ENCODE measurements at regions not wholly inside any gene's neighbourhood (a gene's known extent, or its start where the extent isn't known, plus 50 kb on each side); places are given as distances from the start of the nearest gene placed in this dataset.

- TF ChIP-seq CTCF (conservative IDR thresholded peaks at IDR 0.05; ENCODE audit: low read depth, low read length), result no peak
These were observed 1091.7 kb upstream of the CELF2 start for GRCh38 chr10:9926003-9926402.

GRCh38 chr10:9926881-9927280, 1090.8 kb upstream of the CELF2 start:
- DNase-seq (ENCODE audit: low read depth), result no peak
- TF ChIP-seq CTCF (conservative IDR thresholded peaks at IDR 0.05; ENCODE audit: low read depth, low read length), result no peak
- H3K4me3 ChIP-seq (ENCODE audit: low read depth, low read length), result no peak overlapping the region

More at GRCh38 chr10:9926003-9926402, 1091.7 kb upstream of the CELF2 start:
- no peak overlapping the region for H3K4me3 ChIP-seq (ENCODE audit: low read depth, low read length)
- peak; percentile 6 for DNase-seq (ENCODE audit: low read depth)

GRCh38 chr10:9939716-9940115, 1078.0 kb upstream of the CELF2 start:
- no peak for TF ChIP-seq CTCF (conservative IDR thresholded peaks at IDR 0.05; ENCODE audit: low read depth, low read length)
- H3K4me3 ChIP-seq (ENCODE audit: low read depth, low read length), result no peak overlapping the region
- DNase-seq (ENCODE audit: low read depth), result no peak

GRCh38 chr10:9944690-9945089, 1073.0 kb upstream of the CELF2 start:
- no peak for DNase-seq (ENCODE audit: low read depth)
- no peak for TF ChIP-seq CTCF (conservative IDR thresholded peaks at IDR 0.05; ENCODE audit: low read depth, low read length)
- H3K4me3 ChIP-seq (ENCODE audit: low read depth, low read length), result no peak overlapping the region

- H3K4me3 ChIP-seq (ENCODE audit: low read depth, low read length), result no peak overlapping the region
- TF ChIP-seq CTCF (conservative IDR thresholded peaks at IDR 0.05; ENCODE audit: low read depth, low read length), result no peak
- peak; percentile 5 for DNase-seq (ENCODE audit: low read depth)
These were observed 1067.6 kb upstream of the CELF2 start for GRCh38 chr10:9950070-9950469.

GRCh38 chr10:9951481-9952257, 1066.0 kb upstream of the CELF2 start:
- peak; percentile 69 for DNase-seq (ENCODE audit: low read depth)
- no peak overlapping the region for H3K4me3 ChIP-seq (ENCODE audit: low read depth, low read length)

More at GRCh38 chr10:9951481-9952257, 1066.0 kb upstream of the CELF2 start:
- no peak for TF ChIP-seq CTCF (conservative IDR thresholded peaks at IDR 0.05; ENCODE audit: low read depth, low read length)

Data from choroid plexus epithelial cell (primary cell).